HPDE6-E6E7 (cell line): ENCODE measurements at regions not wholly inside any gene's neighbourhood (a gene's known extent, or its start where the extent isn't known, plus 50 kb on each side); places are given as distances from the start of the nearest gene placed in this dataset.

Source experiments
- DNase-seq: peaks from one replicate; pipeline ENCODE4 v3.0.0; 2011; ENCODE audit warnings: missing footprints; ENCODE audit errors: extremely low spot score

GRCh38 chr1:187433598-187433997, 604.8 kb downstream of the PLA2G4A start:
- no peak for DNase-seq

- no peak for DNase-seq
These were observed 613.9 kb downstream of the PLA2G4A start for GRCh38 chr1:187442603-187443002.

GRCh38 chr1:187443939-187444338, 615.2 kb downstream of the PLA2G4A start:
- no peak for DNase-seq

- no peak for DNase-seq
These were observed 616.3 kb downstream of the PLA2G4A start for GRCh38 chr1:187445066-187445465.

GRCh38 chr1:187451238-187451637, 622.5 kb downstream of the PLA2G4A start:
- no peak for DNase-seq

- DNase-seq, result no peak
These were observed 625.3 kb downstream of the PLA2G4A start for GRCh38 chr1:187454010-187454409.

- DNase-seq, result no peak
These were observed 627.7 kb downstream of the PLA2G4A start for GRCh38 chr1:187456446-187456845.

GRCh38 chr1:187460093-187460492, 631.3 kb downstream of the PLA2G4A start:
- DNase-seq, result no peak

GRCh38 chr1:187464320-187464719, 635.6 kb downstream of the PLA2G4A start:
- DNase-seq, result no peak

- DNase-seq, result no peak
These were observed 636.7 kb downstream of the PLA2G4A start for GRCh38 chr1:187465441-187465840.

GRCh38 chr1:187469836-187470235, 641.1 kb downstream of the PLA2G4A start:
- no peak for DNase-seq

- no peak for DNase-seq
These were observed 642.8 kb downstream of the PLA2G4A start for GRCh38 chr1:187471555-187471954.

- no peak for DNase-seq
These were observed 645.6 kb downstream of the PLA2G4A start for GRCh38 chr1:187474336-187474735.

GRCh38 chr1:187476671-187477070, 647.9 kb downstream of the PLA2G4A start:
- DNase-seq, result peak; percentile 6

GRCh38 chr1:187477103-187477502, 648.4 kb downstream of the PLA2G4A start:
- DNase-seq, result no peak

- no peak for DNase-seq
These were observed 648.8 kb downstream of the PLA2G4A start for GRCh38 chr1:187477535-187477934.

- DNase-seq, result no peak
These were observed 652.9 kb downstream of the PLA2G4A start for GRCh38 chr1:187481581-187482148.

- DNase-seq, result no peak
These were observed 661.5 kb downstream of the PLA2G4A start for GRCh38 chr1:187490266-187490665.

- DNase-seq, result peak; percentile 67
These were observed 662.5 kb downstream of the PLA2G4A start for GRCh38 chr1:187491082-187491720.

GRCh38 chr1:187498028-187498427, 669.3 kb downstream of the PLA2G4A start:
- no peak for DNase-seq

- no peak for DNase-seq
These were observed 676.0 kb downstream of the PLA2G4A start for GRCh38 chr1:187504779-187505178.

GRCh38 chr1:187509091-187509490, 680.3 kb downstream of the PLA2G4A start:
- no peak for DNase-seq

GRCh38 chr1:187513190-187513589, 684.4 kb downstream of the PLA2G4A start:
- no peak for DNase-seq

GRCh38 chr1:187514110-187514509, 685.4 kb downstream of the PLA2G4A start:
- no peak for DNase-seq
